ENCODE measurements at regions not wholly inside any gene's neighbourhood (a gene's known extent, or its start where the extent isn't known, plus 50 kb on each side); places are given as distances from the start of the nearest gene placed in this dataset.
"Not testable (repeated sequence)": the region's sequence is repeated elsewhere in the genome, so short reads cannot be mapped to it uniquely, and the experiment has no call there.

DNA sequence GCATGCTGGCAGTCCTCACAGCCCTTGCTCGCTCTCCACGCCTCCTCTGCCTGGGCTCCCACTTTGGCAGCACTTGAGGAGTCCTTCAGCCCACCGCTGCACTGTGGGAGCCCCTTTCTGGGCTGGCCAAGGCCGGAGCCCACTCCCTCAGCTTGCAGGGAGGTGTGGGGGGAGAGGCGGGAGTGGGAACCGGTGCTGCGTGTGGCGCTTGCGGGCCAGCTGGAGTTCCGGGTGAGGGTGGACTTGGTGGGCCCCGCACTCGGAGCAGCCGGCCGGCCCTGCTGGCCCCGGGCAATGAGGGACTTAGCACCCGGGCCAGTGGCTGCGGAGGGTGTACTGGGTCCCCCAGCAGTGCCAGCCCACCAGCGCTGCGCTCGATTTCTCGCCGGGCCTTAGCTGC is 273.9 kb downstream of the ADGRD1 start:
- not testable (repeated sequence) for TF ChIP-seq SPI1 (IDR thresholded peaks at IDR 0.05; ENCODE audit: borderline replicate concordance, low read depth); POLR2AphosphoS5 (IDR thresholded peaks at IDR 0.05; ENCODE audit: low read depth); GABPA (IDR thresholded peaks at IDR 0.05; ENCODE audit: low read depth)
- TF ChIP-seq, protein P1, sequence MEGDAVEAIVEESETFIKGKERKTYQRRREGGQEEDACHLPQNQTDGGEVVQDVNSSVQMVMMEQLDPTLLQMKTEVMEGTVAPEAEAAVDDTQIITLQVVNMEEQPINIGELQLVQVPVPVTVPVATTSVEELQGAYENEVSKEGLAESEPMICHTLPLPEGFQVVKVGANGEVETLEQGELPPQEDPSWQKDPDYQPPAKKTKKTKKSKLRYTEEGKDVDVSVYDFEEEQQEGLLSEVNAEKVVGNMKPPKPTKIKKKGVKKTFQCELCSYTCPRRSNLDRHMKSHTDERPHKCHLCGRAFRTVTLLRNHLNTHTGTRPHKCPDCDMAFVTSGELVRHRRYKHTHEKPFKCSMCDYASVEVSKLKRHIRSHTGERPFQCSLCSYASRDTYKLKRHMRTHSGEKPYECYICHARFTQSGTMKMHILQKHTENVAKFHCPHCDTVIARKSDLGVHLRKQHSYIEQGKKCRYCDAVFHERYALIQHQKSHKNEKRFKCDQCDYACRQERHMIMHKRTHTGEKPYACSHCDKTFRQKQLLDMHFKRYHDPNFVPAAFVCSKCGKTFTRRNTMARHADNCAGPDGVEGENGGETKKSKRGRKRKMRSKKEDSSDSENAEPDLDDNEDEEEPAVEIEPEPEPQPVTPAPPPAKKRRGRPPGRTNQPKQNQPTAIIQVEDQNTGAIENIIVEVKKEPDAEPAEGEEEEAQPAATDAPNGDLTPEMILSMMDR (IDR thresholded peaks at IDR 0.05; ENCODE audit: insufficient read depth, low read length) = not testable (repeated sequence)
- TF ChIP-seq, protein P2, sequence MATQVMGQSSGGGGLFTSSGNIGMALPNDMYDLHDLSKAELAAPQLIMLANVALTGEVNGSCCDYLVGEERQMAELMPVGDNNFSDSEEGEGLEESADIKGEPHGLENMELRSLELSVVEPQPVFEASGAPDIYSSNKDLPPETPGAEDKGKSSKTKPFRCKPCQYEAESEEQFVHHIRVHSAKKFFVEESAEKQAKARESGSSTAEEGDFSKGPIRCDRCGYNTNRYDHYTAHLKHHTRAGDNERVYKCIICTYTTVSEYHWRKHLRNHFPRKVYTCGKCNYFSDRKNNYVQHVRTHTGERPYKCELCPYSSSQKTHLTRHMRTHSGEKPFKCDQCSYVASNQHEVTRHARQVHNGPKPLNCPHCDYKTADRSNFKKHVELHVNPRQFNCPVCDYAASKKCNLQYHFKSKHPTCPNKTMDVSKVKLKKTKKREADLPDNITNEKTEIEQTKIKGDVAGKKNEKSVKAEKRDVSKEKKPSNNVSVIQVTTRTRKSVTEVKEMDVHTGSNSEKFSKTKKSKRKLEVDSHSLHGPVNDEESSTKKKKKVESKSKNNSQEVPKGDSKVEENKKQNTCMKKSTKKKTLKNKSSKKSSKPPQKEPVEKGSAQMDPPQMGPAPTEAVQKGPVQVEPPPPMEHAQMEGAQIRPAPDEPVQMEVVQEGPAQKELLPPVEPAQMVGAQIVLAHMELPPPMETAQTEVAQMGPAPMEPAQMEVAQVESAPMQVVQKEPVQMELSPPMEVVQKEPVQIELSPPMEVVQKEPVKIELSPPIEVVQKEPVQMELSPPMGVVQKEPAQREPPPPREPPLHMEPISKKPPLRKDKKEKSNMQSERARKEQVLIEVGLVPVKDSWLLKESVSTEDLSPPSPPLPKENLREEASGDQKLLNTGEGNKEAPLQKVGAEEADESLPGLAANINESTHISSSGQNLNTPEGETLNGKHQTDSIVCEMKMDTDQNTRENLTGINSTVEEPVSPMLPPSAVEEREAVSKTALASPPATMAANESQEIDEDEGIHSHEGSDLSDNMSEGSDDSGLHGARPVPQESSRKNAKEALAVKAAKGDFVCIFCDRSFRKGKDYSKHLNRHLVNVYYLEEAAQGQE (IDR thresholded peaks at IDR 0.05; ENCODE audit: insufficient replicate concordance, low read depth) = not testable (repeated sequence)
